ENCODE measurements at regions not wholly inside any gene's neighbourhood (a gene's known extent, or its start where the extent isn't known, plus 50 kb on each side); places are given as distances from the start of the nearest gene placed in this dataset.

GRCh38 chr6:170019818-170020583, 268.6 kb downstream of the ERMARD start:
- intact Hi-C loops (cut with micrococcal nuclease; ENCODE audit: unreplicated experiment), result no loop called here
- no peaks in the 10 kb centered on the region for H3K36me3 Mint-ChIP-seq (ENCODE audit: insufficient read depth, unreplicated experiment)
- no peak overlapping the region for H3K27ac Mint-ChIP-seq (ENCODE audit: unreplicated experiment)
- H3K27me3 Mint-ChIP-seq (ENCODE audit: unreplicated experiment), result peaks cover 30% of the 10 kb centered on the region
- no peak for TF ChIP-seq CTCF (IDR thresholded peaks at IDR 0.05; ENCODE audit: unreplicated experiment)
- CTCF ChIA-PET, result no interaction called here
- H3K4me3 Mint-ChIP-seq (ENCODE audit: low read depth, unreplicated experiment), result no peak overlapping the region
- BruUV-seq (replicated peaks), result no TSS peak
- H3K4me1 Mint-ChIP-seq (ENCODE audit: low read depth, unreplicated experiment), result no peaks in the 10 kb centered on the region
- no peaks in the 10 kb centered on the region for H3K9me3 Mint-ChIP-seq (ENCODE audit: low read depth, unreplicated experiment)
- DNase-seq, result no peak

- Mint-ChIP-seq H3K27me3 (ENCODE audit: unreplicated experiment) (peaks cover 30% of the 10 kb centered on the region), H3K4me1 (ENCODE audit: low read depth, unreplicated experiment) (no peaks in the 10 kb centered on the region), H3K4me3 (ENCODE audit: low read depth, unreplicated experiment) (no peak overlapping the region), H3K9me3 (ENCODE audit: low read depth, unreplicated experiment) (no peaks in the 10 kb centered on the region), H3K27ac (ENCODE audit: unreplicated experiment) (no peak overlapping the region), H3K36me3 (ENCODE audit: insufficient read depth, unreplicated experiment) (no peaks in the 10 kb centered on the region)
- no TSS peak for BruUV-seq (replicated peaks)
- DNase-seq, result no peak
- TF ChIP-seq CTCF (IDR thresholded peaks at IDR 0.05; ENCODE audit: unreplicated experiment), result no peak
- CTCF ChIA-PET, result no interaction called here
- intact Hi-C loops (cut with micrococcal nuclease; ENCODE audit: unreplicated experiment), result no loop called here
Measured at GRCh38 chr6:170018936-170019817, 267.8 kb downstream of the ERMARD start.

- H3K4me1 Mint-ChIP-seq (ENCODE audit: low read depth, unreplicated experiment), result no peaks in the 10 kb centered on the region
- no peak for DNase-seq
- TF ChIP-seq CTCF (IDR thresholded peaks at IDR 0.05; ENCODE audit: unreplicated experiment), result no peak
- BruUV-seq (replicated peaks), result no TSS peak
- CTCF ChIA-PET, result no interaction called here
- no peak overlapping the region for H3K4me3 Mint-ChIP-seq (ENCODE audit: low read depth, unreplicated experiment)
- H3K36me3 Mint-ChIP-seq (ENCODE audit: insufficient read depth, unreplicated experiment), result no peaks in the 10 kb centered on the region
- no peak overlapping the region for H3K27ac Mint-ChIP-seq (ENCODE audit: unreplicated experiment)
- intact Hi-C loops (cut with micrococcal nuclease; ENCODE audit: unreplicated experiment), result no loop called here
- peaks cover 30% of the 10 kb centered on the region for H3K27me3 Mint-ChIP-seq (ENCODE audit: unreplicated experiment)
- H3K9me3 Mint-ChIP-seq (ENCODE audit: low read depth, unreplicated experiment), result no peaks in the 10 kb centered on the region
Measured at GRCh38 chr6:170018422-170018935, 267.1 kb downstream of the ERMARD start.

- H3K27me3 Mint-ChIP-seq (ENCODE audit: unreplicated experiment), result peaks cover 30% of the 10 kb centered on the region
- no peak for TF ChIP-seq CTCF (IDR thresholded peaks at IDR 0.05; ENCODE audit: unreplicated experiment)
- CTCF ChIA-PET, result no interaction called here
- intact Hi-C loops (cut with micrococcal nuclease; ENCODE audit: unreplicated experiment), result no loop called here
- no peaks in the 10 kb centered on the region for H3K36me3 Mint-ChIP-seq (ENCODE audit: insufficient read depth, unreplicated experiment)
- DNase-seq, result no peak
- no peaks in the 10 kb centered on the region for H3K9me3 Mint-ChIP-seq (ENCODE audit: low read depth, unreplicated experiment)
- no peak overlapping the region for H3K27ac Mint-ChIP-seq (ENCODE audit: unreplicated experiment)
- no peaks in the 10 kb centered on the region for H3K4me1 Mint-ChIP-seq (ENCODE audit: low read depth, unreplicated experiment)
- BruUV-seq (replicated peaks), result no TSS peak
- no peak overlapping the region for H3K4me3 Mint-ChIP-seq (ENCODE audit: low read depth, unreplicated experiment)
Measured at GRCh38 chr6:170017603-170018320, 266.3 kb downstream of the ERMARD start.
